ENCODE measurements at regions not wholly inside any gene's neighbourhood (a gene's known extent, or its start where the extent isn't known, plus 50 kb on each side); places are given as distances from the start of the nearest gene placed in this dataset.

DNA sequence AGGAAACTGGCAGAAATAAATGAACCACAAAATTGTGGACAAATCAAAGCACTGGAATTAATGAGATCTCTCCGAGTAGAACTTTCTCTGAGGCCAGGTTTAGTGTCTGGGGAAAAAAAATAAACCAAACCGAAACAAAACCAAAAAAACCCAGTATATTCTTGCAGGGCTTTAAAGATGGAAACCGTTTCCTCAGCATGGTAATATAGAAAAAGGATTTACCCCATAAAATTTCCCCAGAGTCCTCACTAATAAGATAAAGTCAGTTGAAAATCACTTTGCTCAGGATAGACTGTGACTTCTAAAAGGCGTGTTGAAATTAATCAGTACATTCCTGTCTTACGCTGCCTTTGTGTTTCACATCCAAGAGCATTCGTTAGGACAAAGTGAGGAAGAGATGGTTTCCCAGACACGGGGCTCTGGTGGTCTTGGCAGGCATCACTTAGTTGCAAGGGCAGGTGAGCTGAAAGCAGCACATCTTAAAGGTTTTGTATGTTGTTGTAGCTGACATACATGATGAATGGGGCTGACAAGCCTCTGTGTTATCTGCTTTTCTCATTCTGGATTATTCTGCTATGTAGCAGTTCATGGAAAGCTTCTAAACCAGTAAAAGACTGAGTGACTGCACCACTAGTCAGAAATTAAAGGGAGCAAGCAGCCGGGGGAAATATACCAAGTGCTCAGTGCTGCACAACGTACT is 85.2 kb upstream of the PRL start:
- no peak overlapping the region for H3K56ac ChIP-seq (ENCODE audit: insufficient read length, low read depth, low read length)
- no peak overlapping the region for H4K91ac ChIP-seq (ENCODE audit: insufficient read length, low read depth, low read length)
- no peak overlapping the region for H3K4me2 ChIP-seq (ENCODE audit: insufficient read depth, insufficient read length, low read length)
- no peaks in the 10 kb centered on the region; the same call in 1 of the 2 replicates for H3K4me1 ChIP-seq (ENCODE audit: insufficient read depth, low read length)
- no peak overlapping the region for H3K27ac Mint-ChIP-seq
- no CpG with 5 or more reads among the region's 9 CpGs for WGBS (ENCODE audit: extremely low coverage, insufficient read length, low lambda C conversion rate)
- no peak overlapping the region for H3K4me3 Mint-ChIP-seq
- no peak overlapping the region for H4K8ac ChIP-seq (replicated peaks; ENCODE audit: insufficient read length, low read depth, low read length)
- no peak overlapping the region for H3K9ac ChIP-seq (ENCODE audit: extremely low read depth, insufficient read length, low read length)
- H3K9me3 ChIP-seq (ENCODE audit: control insufficient read depth, low read depth, low read length), result no peaks in the 10 kb centered on the region
- H2BK15ac ChIP-seq (ENCODE audit: low read depth, low read length), result no peak overlapping the region
- no peak overlapping the region for H4K5ac ChIP-seq (ENCODE audit: insufficient read length, low read depth, low read length)
- no peak overlapping the region for H2BK5ac ChIP-seq (ENCODE audit: insufficient read length, low read length)
- H2AK5ac ChIP-seq (ENCODE audit: insufficient read length, low read length), result no peak overlapping the region
- H2BK120ac ChIP-seq (ENCODE audit: low read depth, low read length, poor library complexity, severe bottlenecking), result no peak overlapping the region
- H3K23ac ChIP-seq (ENCODE audit: insufficient read length, low read depth, low read length), result no peak overlapping the region
- H3K14ac ChIP-seq (ENCODE audit: insufficient read depth, low read length), result no peak overlapping the region
- H3K27me3 Mint-ChIP-seq (ENCODE audit: low read depth), result peaks cover 1% of the 10 kb centered on the region; the same call in 1 of the 2 replicates
- no peaks in the 10 kb centered on the region for H3K79me1 ChIP-seq (ENCODE audit: insufficient read depth, low read depth, low read length, poor library complexity, severe bottlenecking)
- H3K18ac ChIP-seq (ENCODE audit: insufficient read length, low read depth, low read length), result no peak overlapping the region
- no peak overlapping the region for H2BK20ac ChIP-seq (ENCODE audit: low read depth, low read length, poor library complexity, severe bottlenecking)
- no peaks in the 10 kb centered on the region for H3K23me2 ChIP-seq (ENCODE audit: insufficient read length, low read depth, low read length, poor library complexity, severe bottlenecking)
- H3K4ac ChIP-seq (ENCODE audit: low read depth, low read length), result no peak overlapping the region
- H3K36me3 Mint-ChIP-seq (ENCODE audit: insufficient read depth in 1 of 3, low read depth in 3 of 3), result peaks cover 0 to 14% (median 5%) of the 10 kb centered on the region in 3 experiments; a peak in 3 of 7 replicates
- no peaks in the 10 kb centered on the region for H3K79me2 ChIP-seq (ENCODE audit: insufficient read depth, low read length)
- H3K27ac ChIP-seq (ENCODE audit: insufficient read length, low read depth, low read length), result no peak overlapping the region
- H4K20me1 ChIP-seq (ENCODE audit: control insufficient read depth, insufficient read depth, insufficient read length), result no peaks in the 10 kb centered on the region
- TF ChIP-seq, protein P1, sequence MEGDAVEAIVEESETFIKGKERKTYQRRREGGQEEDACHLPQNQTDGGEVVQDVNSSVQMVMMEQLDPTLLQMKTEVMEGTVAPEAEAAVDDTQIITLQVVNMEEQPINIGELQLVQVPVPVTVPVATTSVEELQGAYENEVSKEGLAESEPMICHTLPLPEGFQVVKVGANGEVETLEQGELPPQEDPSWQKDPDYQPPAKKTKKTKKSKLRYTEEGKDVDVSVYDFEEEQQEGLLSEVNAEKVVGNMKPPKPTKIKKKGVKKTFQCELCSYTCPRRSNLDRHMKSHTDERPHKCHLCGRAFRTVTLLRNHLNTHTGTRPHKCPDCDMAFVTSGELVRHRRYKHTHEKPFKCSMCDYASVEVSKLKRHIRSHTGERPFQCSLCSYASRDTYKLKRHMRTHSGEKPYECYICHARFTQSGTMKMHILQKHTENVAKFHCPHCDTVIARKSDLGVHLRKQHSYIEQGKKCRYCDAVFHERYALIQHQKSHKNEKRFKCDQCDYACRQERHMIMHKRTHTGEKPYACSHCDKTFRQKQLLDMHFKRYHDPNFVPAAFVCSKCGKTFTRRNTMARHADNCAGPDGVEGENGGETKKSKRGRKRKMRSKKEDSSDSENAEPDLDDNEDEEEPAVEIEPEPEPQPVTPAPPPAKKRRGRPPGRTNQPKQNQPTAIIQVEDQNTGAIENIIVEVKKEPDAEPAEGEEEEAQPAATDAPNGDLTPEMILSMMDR (conservative IDR thresholded peaks at IDR 0.05), result no peak
- no peak overlapping the region for H3T11ph ChIP-seq (ENCODE audit: low read length)
- H2AFZ ChIP-seq (ENCODE audit: low read length), result no peak overlapping the region
- no peaks in the 10 kb centered on the region for H3K27me3 ChIP-seq (ENCODE audit: insufficient read depth, low read length)
- no peak overlapping the region for H2BK12ac ChIP-seq (ENCODE audit: insufficient read length, low read depth, low read length)
- H3K4me1 Mint-ChIP-seq, result peaks cover 3 to 8% of the 10 kb centered on the region in 2 experiments; a peak in 2 of 4 replicates
- peaks cover 2 to 3% of the 10 kb centered on the region in 2 experiments; a peak in 3 of 5 replicates for H3K9me3 Mint-ChIP-seq
- DNase-seq, result no peak
